NCI-H460 (cell line): ENCODE measurements at regions not wholly inside any gene's neighbourhood (a gene's known extent, or its start where the extent isn't known, plus 50 kb on each side); places are given as distances from the start of the nearest gene placed in this dataset.

Experiments
- DNase-seq: peaks from one replicate; pipeline ENCODE4 v3.0.0-alpha.2; 2016; ENCODE audit warnings: low read depth; ENCODE audit errors: extremely low read depth

DNA sequence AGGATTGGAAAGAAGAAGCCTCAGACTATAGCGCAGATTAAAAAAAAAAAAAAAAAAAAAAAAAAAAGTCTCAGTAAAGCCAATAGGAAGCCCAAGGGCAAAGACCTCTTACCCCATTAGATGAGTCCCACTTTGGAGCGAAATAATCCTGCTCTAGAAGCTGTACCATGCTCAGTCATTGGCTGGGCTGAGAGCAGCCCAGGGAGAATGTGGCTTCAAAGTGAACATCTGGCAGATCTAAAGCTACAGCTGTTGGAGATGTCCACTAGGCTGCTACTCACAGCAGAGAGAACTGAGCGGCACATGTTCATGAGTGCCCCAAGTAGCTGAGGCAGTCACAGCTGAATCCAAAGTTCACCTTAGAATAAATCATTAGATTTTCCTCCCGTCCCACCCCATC lies 560.9 kb downstream of the MED13L start:
- DNase-seq, result no peak

DNA sequence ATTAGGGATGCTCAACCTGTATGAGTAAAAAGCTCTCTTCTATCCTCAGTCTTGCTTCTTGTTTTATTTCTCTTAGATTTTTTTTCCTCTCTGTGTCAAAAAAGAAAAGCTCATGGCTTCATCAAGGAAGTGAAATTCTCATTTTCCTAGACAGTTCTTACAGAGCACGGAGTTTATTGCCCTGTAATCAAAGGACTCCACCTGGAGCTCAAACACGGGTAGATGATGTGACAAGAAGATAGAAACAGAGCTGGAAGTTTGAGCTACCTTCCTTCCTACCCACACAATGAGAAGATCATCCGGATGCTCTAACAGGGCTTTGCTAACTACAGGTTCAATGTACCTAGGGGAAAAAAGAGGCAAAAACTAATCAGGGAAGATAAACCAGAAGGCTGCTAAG lies 564.8 kb downstream of the MED13L start:
- DNase-seq, result no peak

DNA sequence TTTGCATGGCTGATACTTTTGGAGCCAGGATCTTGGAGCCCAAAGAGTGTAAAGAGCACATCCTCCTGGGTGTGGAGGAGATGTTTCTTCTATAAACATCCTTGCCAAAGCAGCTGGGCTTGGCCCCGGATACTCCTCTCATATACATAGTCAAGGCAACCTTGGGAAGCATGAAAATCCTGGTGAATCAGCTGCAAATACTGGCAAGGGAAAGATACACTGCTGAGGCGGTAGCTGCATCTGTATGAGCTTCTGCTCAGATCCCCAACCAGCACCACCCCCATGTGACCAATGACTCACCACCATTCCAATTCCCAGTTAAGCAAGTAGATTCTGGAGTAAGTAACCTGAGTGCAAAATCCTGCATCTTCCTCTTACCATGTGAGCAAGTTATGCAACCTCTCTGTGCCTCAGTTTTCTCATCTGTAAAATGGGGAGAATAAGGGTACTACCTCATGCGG lies 567.4 kb downstream of the MED13L start:
- no peak for DNase-seq

DNA sequence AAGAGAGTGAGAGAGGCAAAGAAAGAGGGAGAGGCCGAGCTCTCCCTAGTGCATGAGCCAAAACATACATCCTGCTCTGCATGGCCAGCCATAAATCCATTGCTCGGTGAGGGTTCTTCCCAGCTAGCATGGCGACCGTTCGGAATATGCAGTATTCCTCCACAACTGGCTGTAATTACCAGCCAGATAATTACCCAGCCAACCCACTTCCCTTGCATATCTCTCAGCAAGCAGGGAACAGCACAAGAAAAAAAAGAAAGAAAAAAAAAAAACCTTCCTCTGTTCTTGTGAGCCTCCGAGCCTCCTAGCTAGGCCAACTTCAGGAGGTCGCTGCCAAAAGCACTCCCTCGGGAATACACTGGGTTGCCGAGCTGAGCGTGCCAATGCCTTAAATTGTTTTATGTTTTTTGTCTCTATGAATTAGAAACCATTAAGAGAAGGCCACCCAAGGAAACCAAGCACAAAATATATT lies 567.9 kb downstream of the MED13L start:
- DNase-seq, result no peak

DNA sequence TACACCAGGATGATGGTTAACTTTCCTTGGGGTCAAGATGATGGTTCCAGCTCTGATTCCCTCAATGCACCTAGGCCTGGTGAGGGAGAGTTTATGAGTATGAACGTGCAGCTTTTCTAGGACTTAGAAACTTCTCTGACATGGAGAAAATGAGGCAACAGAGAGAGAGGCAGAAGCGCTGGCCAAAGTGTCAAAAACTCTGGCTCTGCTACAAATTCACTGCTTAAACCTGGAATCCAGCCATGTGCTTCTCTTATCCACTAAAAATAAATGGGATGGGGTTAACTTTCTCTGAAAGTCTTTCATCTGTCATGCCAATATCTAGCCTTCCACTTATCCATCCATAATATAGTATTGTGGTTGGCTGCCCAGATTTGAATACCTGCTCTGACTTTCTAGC lies 568.7 kb downstream of the MED13L start:
- DNase-seq, result no peak

DNA sequence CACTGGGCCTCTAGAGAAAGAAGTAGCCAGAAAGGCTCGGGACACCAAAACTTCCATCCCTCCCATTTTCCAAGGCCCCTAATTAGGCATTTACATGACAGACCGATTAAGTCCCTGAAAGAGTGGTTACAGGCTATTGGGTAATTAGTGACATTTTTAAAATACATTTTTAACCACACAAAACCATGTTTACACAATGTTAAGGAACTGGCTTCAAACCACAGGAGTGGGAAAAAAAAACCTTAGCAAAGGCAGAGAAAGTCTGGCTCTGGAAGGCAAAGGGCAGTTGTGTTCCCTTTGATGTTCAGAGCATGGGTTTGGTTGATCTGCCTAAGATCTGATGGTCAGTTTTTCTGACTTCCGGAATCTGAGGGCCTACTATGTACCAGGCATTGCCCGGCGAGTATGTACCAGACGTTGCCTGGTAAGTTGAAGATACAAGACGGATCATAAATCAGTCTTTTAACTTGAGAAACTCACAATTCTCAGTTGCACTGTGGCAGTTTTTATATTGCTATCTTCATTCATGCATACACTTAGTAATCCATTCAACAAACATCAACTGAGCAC lies 576.5 kb downstream of the MED13L start:
- DNase-seq, result no peak

DNA sequence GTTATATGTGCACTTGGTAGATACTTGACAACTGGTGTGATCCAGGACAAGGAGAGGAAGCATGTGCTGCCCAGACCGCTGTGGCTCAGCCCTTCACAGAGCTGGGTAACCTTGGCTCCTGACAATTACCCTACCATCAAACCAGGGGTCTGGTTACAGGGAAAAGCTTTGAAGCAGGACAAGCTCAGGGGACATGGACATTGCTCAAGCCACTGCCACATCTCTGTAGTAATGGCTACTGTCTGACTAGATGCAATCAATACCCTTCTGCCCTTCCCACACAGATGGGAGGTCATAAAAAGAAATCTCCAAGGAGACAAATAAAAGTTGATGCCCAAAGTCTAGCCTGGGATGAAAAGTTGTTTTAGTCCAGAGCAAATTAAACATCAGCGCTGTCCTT lies 577.4 kb downstream of the MED13L start:
- no peak for DNase-seq

DNA sequence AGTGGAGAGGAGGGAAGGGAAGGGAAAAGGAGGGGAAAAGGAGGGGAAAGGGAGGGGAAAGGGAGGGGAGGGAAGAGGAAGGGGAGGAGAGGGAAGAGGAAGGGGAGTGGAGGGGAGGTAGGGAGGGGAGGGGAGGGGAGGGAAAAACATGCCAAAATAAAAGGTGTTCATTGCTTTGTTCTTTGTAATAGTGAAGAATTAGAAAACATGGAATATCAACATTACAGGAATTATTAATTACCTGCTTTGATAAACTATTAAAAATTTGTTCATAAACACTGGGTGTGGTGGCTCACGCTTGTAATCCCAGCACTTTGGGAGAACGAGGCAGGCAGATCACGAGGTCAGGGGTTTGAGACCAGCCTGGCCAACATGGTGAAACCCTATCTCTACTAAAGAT lies 579.2 kb downstream of the MED13L start:
- no peak for DNase-seq

DNA sequence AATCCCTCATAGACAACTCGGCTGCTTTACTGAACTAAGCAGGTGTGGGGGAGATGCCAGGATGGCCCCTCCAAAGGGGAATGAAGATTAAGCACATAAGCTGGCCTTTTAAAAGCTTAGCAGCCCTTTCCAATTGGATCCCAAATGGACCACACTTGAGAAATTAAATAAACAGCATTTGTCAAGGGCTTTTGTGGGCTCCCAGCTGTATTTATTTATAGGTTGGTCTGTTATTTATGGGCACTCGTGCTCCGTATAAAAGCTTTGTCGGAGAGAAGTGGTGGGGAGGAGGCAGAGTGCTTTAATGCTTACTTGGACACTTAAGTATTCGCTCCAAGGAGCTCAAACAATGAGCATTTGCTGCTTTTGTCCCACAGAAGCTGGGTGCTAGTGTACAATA lies 580.2 kb downstream of the MED13L start:
- no peak for DNase-seq

DNA sequence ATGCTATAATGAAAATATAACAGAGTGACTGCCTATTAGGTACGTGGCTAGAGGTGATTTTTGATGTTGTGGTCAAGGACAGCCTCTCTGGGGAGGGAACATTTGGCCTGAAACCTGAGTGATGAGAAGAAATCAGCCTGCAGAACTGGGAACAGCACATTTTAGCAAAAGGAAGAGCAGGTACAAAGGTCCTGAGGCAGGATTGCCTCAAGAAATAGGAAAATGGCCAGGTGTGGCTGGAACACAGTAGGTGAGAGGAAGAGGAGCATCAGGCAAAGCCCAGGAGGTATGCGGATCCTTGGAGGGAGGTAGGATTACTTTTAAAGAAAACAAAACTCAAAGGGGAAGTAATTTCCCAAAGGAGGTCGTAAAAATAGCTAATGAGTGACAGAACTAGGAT lies 582.9 kb downstream of the MED13L start:
- DNase-seq, result no peak

DNA sequence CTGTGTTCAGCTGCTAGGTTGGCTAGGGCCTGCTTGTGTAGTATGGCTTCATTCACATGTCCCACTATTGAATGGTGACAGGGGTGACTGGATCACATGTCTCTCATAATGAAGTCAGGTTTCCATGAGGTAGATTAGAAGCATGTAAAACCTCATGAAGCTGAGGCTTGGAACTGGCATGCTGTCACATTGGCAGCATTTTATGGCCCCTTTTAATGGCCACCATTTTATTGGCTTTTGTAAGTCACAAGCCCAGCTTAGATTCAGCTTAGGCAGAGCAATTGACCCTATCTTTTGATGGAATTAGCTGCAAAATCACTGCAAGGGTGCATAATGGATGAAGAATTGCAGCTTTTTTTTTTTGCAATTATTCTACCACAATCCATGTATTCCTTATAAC lies 583.5 kb downstream of the MED13L start:
- DNase-seq, result no peak

DNA sequence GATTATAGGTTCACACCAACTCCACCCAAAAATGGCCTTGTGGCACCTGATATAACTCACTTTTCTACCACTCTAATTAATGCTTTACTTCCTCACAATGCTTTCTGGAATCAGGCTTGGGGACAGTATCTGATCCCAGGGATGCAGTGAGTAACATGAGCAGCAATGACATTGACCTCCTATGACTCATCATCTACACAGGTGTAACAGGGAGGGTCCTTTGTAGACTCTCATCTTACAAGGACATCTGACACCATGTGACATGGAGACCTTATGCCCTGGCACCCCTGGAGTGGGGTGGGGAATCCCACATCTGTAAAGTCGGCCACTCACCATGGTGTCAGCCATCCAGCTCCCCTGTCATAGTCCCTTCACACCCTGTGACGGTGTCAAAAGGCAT lies 586.4 kb downstream of the MED13L start:
- no peak for DNase-seq

DNA sequence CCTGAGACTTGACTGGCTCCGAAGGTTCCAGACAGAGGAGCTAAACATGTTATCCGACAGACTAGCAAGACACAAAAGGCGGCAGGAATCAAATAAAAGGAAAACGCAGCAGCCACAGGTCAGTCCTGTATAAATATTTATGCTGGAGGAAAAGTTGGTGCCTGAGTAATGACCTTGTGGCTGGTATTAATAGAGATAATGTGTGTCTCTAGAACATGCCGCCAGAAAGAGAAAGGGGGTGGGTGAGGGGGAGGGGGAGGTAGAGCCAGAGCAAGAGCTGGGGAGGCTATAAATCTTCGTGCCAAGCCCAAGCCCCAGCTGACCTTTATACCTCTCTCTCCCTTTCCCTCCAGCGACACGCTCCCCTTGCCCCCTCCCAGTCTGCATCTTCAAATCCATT lies 590.4 kb downstream of the MED13L start:
- DNase-seq, result no peak

DNA sequence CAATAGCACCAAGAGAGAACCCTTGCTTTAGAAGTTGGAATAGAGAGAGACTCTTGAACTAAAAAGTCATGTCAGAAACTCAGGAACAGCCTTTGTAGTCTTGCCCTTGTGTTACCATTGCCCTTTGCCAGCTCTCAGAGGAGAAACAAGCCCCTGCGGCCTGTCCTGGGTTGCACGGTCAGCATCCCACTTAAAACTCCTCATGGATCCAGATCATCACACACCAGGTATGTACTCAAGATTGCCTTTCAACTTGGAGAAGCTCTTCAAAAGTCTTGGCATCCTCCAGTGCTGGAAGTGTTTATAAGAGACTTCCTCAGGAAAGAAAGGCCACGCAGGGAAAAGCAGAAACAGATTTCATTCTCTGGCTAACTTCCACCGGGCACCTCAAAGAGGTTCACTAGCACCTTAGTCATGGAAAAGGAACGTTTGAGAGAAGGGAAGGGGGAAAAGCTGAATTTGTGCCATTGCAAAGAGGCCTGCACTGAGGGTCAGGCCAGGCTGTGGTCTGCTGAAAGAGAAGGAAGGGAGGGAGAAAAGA lies 594.2 kb downstream of the MED13L start:
- no peak for DNase-seq

DNA sequence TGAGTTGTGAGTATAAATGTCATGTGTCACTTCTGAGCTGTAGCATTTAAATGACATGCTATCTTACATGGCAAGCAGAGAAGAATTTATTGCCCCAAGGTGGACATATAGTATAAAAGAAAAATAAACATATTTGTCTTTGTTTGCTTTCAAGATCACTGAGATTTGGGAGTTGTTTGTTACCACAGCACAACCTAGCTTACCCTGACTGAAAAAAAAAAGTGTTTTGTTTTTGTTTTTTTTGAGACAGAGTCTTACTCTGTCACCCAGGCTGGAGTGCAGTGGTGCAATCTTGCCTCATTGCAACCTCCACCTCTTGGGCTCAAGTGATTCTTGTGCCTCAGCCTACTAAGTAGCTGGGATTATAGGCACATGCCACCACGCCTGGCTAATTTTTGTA lies 596.5 kb downstream of the MED13L start:
- DNase-seq, result no peak

DNA sequence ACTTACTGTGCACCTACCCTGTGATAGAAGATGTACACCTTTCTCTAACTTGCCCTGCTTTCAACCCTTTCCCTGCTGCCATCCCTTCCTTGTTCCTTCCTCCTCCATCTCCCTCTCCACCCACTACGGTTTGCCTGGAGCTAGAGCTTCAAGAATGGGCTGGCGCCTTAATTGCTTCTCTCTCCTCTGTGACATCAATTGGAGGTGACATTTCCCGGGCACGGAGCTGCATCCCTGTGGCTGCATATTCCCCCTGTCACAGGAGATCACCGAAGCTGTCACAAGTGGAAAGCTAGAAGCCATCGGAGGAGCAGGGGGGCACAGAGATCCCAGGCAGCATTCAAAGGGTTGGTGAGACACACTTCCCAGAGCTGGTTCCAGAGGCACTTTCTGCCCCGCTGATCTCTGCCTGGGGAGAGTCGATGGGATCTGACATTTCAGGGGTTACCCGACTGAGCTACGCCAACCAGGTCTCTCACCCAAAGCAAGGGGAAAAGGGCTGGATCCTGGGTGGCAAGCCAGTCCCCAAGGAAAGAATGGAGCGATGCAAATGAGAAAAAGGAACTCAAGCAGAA lies 604.9 kb downstream of the MED13L start:
- DNase-seq, result no peak

DNA sequence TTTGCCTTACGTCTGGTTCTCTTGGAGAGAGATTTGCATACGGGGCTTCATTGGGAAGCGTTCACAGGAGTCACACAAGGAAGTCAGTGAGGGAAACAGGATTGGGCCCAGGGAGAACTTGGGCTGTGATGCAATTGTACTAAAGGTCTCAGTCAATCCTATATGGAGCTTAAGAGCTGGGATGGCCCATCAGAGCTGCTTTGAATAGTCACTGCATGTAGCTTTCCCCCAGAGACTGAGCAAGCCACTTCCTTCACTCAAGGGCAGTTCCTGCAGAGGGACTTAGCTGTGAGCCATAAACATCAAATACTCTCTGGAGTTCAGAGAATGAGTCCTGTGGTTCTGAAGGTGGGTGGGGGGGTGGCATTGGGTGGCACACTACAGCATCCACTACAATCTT lies 605.4 kb downstream of the MED13L start:
- no peak for DNase-seq

DNA sequence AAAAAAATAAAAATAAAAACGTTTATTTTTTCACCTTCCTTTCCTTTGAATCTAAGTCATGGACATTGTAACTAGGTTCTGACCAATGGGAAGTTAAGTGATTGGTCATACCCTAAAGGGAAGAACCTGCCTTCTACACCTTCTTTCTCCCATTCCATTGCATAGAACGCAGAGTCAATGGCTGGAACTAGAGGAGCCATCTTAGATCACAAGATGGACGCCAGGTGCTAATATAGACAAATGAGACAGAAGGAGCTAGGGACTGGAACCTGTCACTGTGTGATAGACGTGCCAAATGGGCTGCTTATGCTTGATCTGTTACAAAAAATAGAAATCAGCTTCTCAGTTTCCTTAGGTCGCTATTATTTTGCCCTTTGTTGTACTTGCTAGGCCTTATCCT lies 606.6 kb downstream of the MED13L start:
- no peak for DNase-seq

DNA sequence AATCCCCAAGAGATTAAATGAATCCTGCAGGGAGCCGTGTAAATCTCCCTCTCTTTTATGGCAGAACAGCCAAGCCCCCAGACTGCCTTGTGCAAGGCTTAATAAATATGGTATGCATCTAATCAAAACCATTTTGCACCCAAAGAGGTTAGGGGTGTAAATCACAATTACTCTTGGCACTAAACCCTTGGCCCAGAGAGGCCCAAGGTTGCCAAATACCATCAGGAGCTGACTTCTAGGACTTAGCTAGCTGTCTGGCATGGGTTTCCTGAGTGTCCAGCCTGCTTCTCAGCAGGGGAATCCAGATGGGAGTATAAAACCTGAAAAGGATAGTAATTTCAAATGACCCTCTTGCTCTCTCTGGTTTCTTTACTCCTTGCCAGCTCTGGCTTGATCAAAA lies 610.4 kb downstream of the MED13L start:
- DNase-seq, result no peak

DNA sequence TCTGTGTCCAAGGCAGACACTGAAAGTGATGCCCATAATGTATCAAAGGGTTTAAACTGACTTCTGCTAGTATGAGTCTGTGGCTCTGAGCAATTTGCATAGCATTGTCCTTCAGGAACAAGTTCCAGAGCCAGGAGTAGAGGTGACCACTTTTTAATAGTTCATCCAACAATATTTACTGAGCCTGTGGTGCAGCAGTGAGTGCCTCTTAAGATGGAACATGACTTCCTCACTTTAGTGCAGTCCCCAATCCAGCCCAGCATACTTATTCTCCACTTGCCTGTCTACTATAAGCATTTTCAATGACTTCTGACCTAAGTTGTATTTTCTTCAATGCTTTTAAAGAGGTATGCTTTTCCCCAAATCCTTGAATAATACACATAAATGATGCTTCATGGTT lies 611.3 kb downstream of the MED13L start:
- no peak for DNase-seq

DNA sequence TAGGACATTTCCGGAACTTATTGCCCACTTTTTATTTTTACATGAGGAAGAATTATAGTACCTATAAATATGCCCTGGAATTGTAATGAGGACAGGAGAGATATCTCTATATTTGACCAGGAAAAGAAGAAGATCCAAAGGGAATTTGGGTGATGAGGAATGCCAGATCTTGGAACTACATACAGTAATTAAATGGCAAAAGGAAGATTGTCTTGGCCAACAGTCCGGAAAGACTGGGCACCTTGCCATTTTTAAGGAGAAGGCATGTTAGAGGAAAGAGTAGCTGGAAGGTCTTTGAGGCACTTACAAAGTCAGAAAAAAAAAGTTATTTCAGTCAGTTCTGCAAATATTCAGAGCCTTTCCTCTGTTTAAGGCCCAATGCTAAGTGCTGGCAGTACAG lies 616.4 kb downstream of the MED13L start:
- no peak for DNase-seq

DNA sequence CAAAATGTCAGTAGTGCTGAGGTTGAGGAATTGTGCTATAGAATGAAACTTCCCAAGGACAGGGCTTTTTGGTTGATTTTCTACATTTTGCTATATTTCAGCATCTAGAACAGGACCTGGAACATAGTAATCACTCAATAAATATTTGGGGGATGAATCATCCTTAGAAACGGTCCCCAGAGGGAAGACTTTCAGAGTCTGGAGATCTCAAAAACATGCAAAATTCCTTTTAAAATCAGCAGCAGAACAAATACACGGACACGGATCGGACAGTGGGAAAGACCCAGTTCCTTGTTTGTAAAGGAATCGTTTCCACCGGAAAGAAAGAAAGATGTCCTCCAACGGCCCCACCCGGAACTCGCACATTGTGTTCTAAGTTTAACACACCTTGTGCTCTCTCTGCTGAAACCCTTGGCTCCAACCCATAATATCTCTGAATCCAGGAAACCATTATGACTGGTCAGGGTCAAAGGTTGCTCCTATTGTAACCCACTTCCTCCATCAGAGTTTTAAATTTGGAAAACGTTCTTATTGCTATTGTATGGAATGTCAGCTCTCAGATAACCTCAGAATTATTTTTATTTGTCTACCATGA lies 617.2 kb downstream of the MED13L start:
- no peak for DNase-seq
